A549 (cell line): ENCODE measurements at regions not wholly inside any gene's neighbourhood (a gene's known extent, or its start where the extent isn't known, plus 50 kb on each side); places are given as distances from the start of the nearest gene placed in this dataset.

Source experiments
- ATAC-seq, 2 experiments: fragments of 200-7000 bp in 1 of 2; fragments of >200 bp in 1 of 2; cut with Nextera tagmentation in 1 of 2; cut with Tn5 transposase in 1 of 2; 3 replicates each; pipeline versions ENCODE4 v1.8.0 to v1.9.1; 2018 to 2020; ENCODE audit warnings: mild to moderate bottlenecking in 1 of 2, moderate library complexity in 1 of 2
- CTCF ChIA-PET: fragments of 300-600 bp; sonication (Branson Sonifier 250); formaldehyde crosslinking; extraction: SDS; loops from one replicate; lab custom pipeline; 2021; ENCODE audit warnings: antibody characterized with exemption, inconsistent platforms; lab: Yijun Ruan, JAX
- POLR2A ChIA-PET: fragments of 350-600 bp; formaldehyde crosslinking; extraction: SDS; loops from one replicate; lab custom pipeline; 2021; ENCODE audit warnings: antibody characterized with exemption, inconsistent platforms; lab: Yijun Ruan, JAX
- DNase-seq, 2 experiments: peaks; one replicate each; pipeline versions ENCODE4 v3.0.0 to v3.0.0-alpha.2; 2011 to 2016; ENCODE audit warnings: low read depth in 1 of 2, low spot score in 1 of 2
- FAIRE-seq: peaks from 2 replicates; lab custom pipeline; 2011; peaks lifted over from hg19 to GRCh38; lab: Jason Lieb, UNC
- H3K27ac ChIP-seq, 2 experiments: fragments of >200 bp; sonication (Bioruptor Twin); formaldehyde crosslinking; 3 replicates each; pipeline ENCODE4 v1.5.1; 2016 to 2017
- H3K4me1 ChIP-seq: fragments of >200 bp; sonication (Bioruptor Twin); formaldehyde crosslinking; 3 replicates; pipeline ENCODE4 v1.6.1; 2016
- H3K4me2 ChIP-seq: fragments of >200 bp; sonication (Bioruptor Twin); formaldehyde crosslinking; 3 replicates; pipeline ENCODE4 v1.6.1; 2016
- H3K4me3 ChIP-seq: fragments of >200 bp; sonication (Bioruptor Twin); formaldehyde crosslinking; 3 replicates; pipeline ENCODE4 v1.5.1; 2016
- H3K9me3 ChIP-seq: fragments of >200 bp; sonication (Bioruptor Twin); formaldehyde crosslinking; 3 replicates; pipeline ENCODE4 v1.6.1; 2016
- BHLHE40 ChIP-seq: IDR thresholded peaks from 2 replicates; pipeline ENCODE4 v1.6.1; 2012; ENCODE audit warnings: low read depth, low read length, inconsistent platforms
- CEBPB ChIP-seq, 2 experiments: fragments of >200 bp in 1 of 2; sonication (Bioruptor Twin) in 1 of 2; formaldehyde crosslinking in 1 of 2; IDR thresholded peaks; 2 replicates each; pipeline ENCODE4 v1.6.1; 2012 to 2016
- CHD2 ChIP-seq: fragments of 150-350 bp; IDR thresholded peaks from 2 replicates; pipeline ENCODE4 v1.6.1; 2014; ENCODE audit warnings: low read length; ENCODE audit not compliant: partially characterized antibody
- EP300 ChIP-seq, 2 experiments: fragments of >200 bp; sonication (Bioruptor Twin); formaldehyde crosslinking; IDR thresholded peaks; 2 replicates in 1 of 2; 3 replicates in 1 of 2; pipeline ENCODE4 v1.6.1; 2016 to 2017
- FOSL2 ChIP-seq, 2 experiments: fragments of 450-650 bp in 1 of 2; fragments of >200 bp in 1 of 2; sonication (Bioruptor Twin) in 1 of 2; formaldehyde crosslinking; IDR thresholded peaks; 2 replicates each; pipeline versions ENCODE4 v1.5.0 to v1.6.1; 2016 to 2020; ENCODE audit warnings: mild to moderate bottlenecking in 1 of 2, moderate library complexity in 1 of 2
- GATA3 ChIP-seq: IDR thresholded peaks from 2 replicates; pipeline ENCODE4 v1.6.1; 2012; ENCODE audit warnings: borderline replicate concordance
- HDAC2 ChIP-seq: fragments of 200-600 bp; sonication (generic); IDR thresholded peaks from 2 replicates; pipeline ENCODE4 v1.6.1; 2016
- HEYL ChIP-seq: fragments of 250-450 bp; sonication (Bioruptor Pico); IDR thresholded peaks from 2 replicates; pipeline ENCODE4 v1.8.0; 2021; ENCODE audit warnings: mild to moderate bottlenecking, moderate library complexity
- HMGXB4 ChIP-seq: fragments of 250-450 bp; sonication (Bioruptor Pico); IDR thresholded peaks from 2 replicates; pipeline ENCODE4 v1.5.0; 2021; ENCODE audit warnings: mild to moderate bottlenecking, moderate library complexity, borderline replicate concordance
- HOXA7 ChIP-seq: fragments of 250-450 bp; sonication (Bioruptor Pico); IDR thresholded peaks from 2 replicates; pipeline ENCODE4 v1.5.0; 2020; ENCODE audit warnings: mild to moderate bottlenecking, moderate library complexity
- JUN ChIP-seq, 2 experiments: fragments of >200 bp; sonication (Bioruptor Twin); formaldehyde crosslinking; IDR thresholded peaks; 2 replicates in 1 of 2; 3 replicates in 1 of 2; pipeline ENCODE4 v1.6.1; 2016 to 2017
- KDM5A ChIP-seq: fragments of 200-600 bp; sonication (generic); IDR thresholded peaks from 2 replicates; pipeline ENCODE4 v1.6.1; 2016; ENCODE audit warnings: antibody characterized with exemption, mild to moderate bottlenecking
- MAFK ChIP-seq: fragments of 450-650 bp; IDR thresholded peaks from 2 replicates; pipeline ENCODE4 v1.6.1; 2014; ENCODE audit not compliant: partially characterized antibody
- MAX ChIP-seq: IDR thresholded peaks from 2 replicates; pipeline ENCODE4 v1.6.1; 2012
- NPAS2 ChIP-seq: fragments of 250-450 bp; sonication (Bioruptor Pico); IDR thresholded peaks from 2 replicates; pipeline ENCODE4 v1.8.0; 2022; ENCODE audit warnings: mild to moderate bottlenecking, moderate library complexity, borderline replicate concordance
- NR3C1 ChIP-seq: fragments of >200 bp; sonication (Bioruptor Twin); formaldehyde crosslinking; IDR thresholded peaks from 3 replicates; pipeline ENCODE4 v1.6.1; 2017
- POLR2A ChIP-seq: IDR thresholded peaks from 2 replicates; pipeline ENCODE4 v1.6.1; 2012; ENCODE audit warnings: mild to moderate bottlenecking, low read length
- POLR2AphosphoS2 ChIP-seq: conservative IDR thresholded peaks from 2 replicates; pipeline ENCODE4 v1.6.1; 2012; ENCODE audit warnings: low read length, improper control_type of control experiment, inconsistent platforms
- RAD21 ChIP-seq, 2 experiments: fragments of >200 bp in 1 of 2; sonication (Bioruptor Twin) in 1 of 2; formaldehyde crosslinking in 1 of 2; IDR thresholded peaks in 1 of 2; conservative IDR thresholded peaks in 1 of 2; 2 replicates in 1 of 2; 3 replicates in 1 of 2; pipeline ENCODE4 v1.6.1; 2012 to 2018; ENCODE audit warnings: inconsistent platforms in 1 of 2
- RARB ChIP-seq: fragments of 250-450 bp; sonication (Bioruptor Pico); IDR thresholded peaks from 2 replicates; pipeline ENCODE4 v1.8.0; 2021; ENCODE audit warnings: mild to moderate bottlenecking, moderate library complexity
- RCOR1 ChIP-seq: fragments of 150-350 bp; IDR thresholded peaks from 2 replicates; pipeline ENCODE4 v1.6.1; 2014; ENCODE audit warnings: antibody characterized with exemption, low read length, low read depth
- RFX5 ChIP-seq: fragments of 450-650 bp; IDR thresholded peaks from 2 replicates; pipeline ENCODE4 v1.7.1; 2014; ENCODE audit warnings: antibody characterized with exemption, mild to moderate bottlenecking, moderate library complexity
- RNF2 ChIP-seq: fragments of 200-600 bp; sonication (generic); IDR thresholded peaks from 2 replicates; pipeline ENCODE4 v1.6.1; 2016; ENCODE audit warnings: low read depth, mild to moderate bottlenecking, antibody characterized with exemption, moderate library complexity, borderline replicate concordance
- SREBF2 ChIP-seq: fragments of 450-650 bp; IDR thresholded peaks from 2 replicates; pipeline ENCODE4 v1.6.1; 2014; ENCODE audit warnings: mild to moderate bottlenecking, moderate library complexity
- TFCP2L1 ChIP-seq: fragments of 250-450 bp; sonication (Bioruptor Pico); IDR thresholded peaks from 2 replicates; pipeline ENCODE4 v1.5.0; 2021; ENCODE audit warnings: mild to moderate bottlenecking
- TP53 ChIP-seq: fragments of 250-450 bp; sonication (Bioruptor Pico); IDR thresholded peaks from 2 replicates; pipeline ENCODE4 v1.5.0; 2021; ENCODE audit warnings: mild to moderate bottlenecking, moderate library complexity
- USF2 ChIP-seq: fragments of 450-650 bp; IDR thresholded peaks from 2 replicates; pipeline ENCODE4 v1.6.1; 2014; ENCODE audit warnings: antibody characterized with exemption
- ZFP36 ChIP-seq: fragments of 450-650 bp; IDR thresholded peaks from 2 replicates; pipeline ENCODE4 v1.6.1; 2014; ENCODE audit warnings: borderline replicate concordance; ENCODE audit not compliant: partially characterized antibody
- ZSCAN20 ChIP-seq: fragments of 250-450 bp; sonication (Bioruptor Pico); IDR thresholded peaks from 2 replicates; pipeline ENCODE4 v1.8.0; 2022; ENCODE audit warnings: mild to moderate bottlenecking, moderate library complexity
- WGBS: methylation state at CpG from one replicate; pipeline ENCODE4 v1.1.6; 2017; ENCODE audit errors: missing lambda C conversion rate; 5-methylcytosine and 5-hydroxymethylcytosine counted together

- FAIRE-seq = no peak
- no peaks in the 10 kb centered on the region for H3K4me1 ChIP-seq
- POLR2A ChIA-PET = no interaction called here
- H3K9me3 ChIP-seq = no peaks in the 10 kb centered on the region
- CTCF ChIA-PET = no interaction called here
- no peak for TF ChIP-seq EP300 (IDR thresholded peaks at IDR 0.05)
- TF ChIP-seq, all 56 proteins: peak for 0
- 0 out of 3 replicates have a peak overlapping the region, but pooled peaks have one; percentile 17 for H3K4me2 ChIP-seq
- H3K4me3 ChIP-seq = no peak overlapping the region
- 39% methylated on average over 7 of the region's 19 CpGs for WGBS
- DNase-seq (peak in 1 of 2 experiments; percentile 0), ATAC-seq (0 out of 6 replicates have a peak, but pooled peaks of 1 of the 2 experiments have one; percentile 23)
- H3K27ac ChIP-seq = no peak overlapping the region
Observed at GRCh38 chr13:64029343-64030093, 2613.9 kb upstream of the PCDH20 start.

- no peak for DNase-seq
- CTCF ChIA-PET = no interaction called here
Observed at GRCh38 chr13:64028551-64028950, 2612.9 kb upstream of the PCDH20 start.

GRCh38 chr13:64020126-64020525 is 2604.5 kb upstream of the PCDH20 start:
- no peak for FAIRE-seq
- H3K4me3 ChIP-seq = no peak overlapping the region
- H3K4me1 ChIP-seq = no peaks in the 10 kb centered on the region
- no peak overlapping the region for H3K4me2 ChIP-seq
- H3K27ac ChIP-seq = no peak overlapping the region
- DNase-seq = no peak
- H3K9me3 ChIP-seq = no peaks in the 10 kb centered on the region
- 26% methylated on average over 2 of the region's 2 CpGs for WGBS
- TF ChIP-seq GATA3 = no peak
- TF ChIP-seq NPAS2 (CRISPR knock-in tag) = no peak
- no peak for TF ChIP-seq POLR2AphosphoS2
- TF ChIP-seq CEBPB (IDR thresholded peaks at IDR 0.05) = no peak
- TF ChIP-seq RNF2 = no peak
- no peak for TF ChIP-seq MAX
- no peak for TF ChIP-seq MAFK
- no peak for TF ChIP-seq TFCP2L1 (CRISPR knock-in tag)
- CTCF ChIA-PET = interaction anchor here (1.2 kb wide), 1 partner anchor 12 kb away, joined by 3 read pairs; no protein-coding TSS in a partner anchor
- POLR2A ChIA-PET = no interaction called here
- ATAC-seq = no peak

More at GRCh38 chr13:64028551-64028950, 2612.9 kb upstream of the PCDH20 start:
- ATAC-seq (no peak), FAIRE-seq (no peak)
- Histone ChIP-seq H3K4me2 (no peak overlapping the region), H3K4me3 (no peak overlapping the region), H3K27ac (no peak overlapping the region), H3K9me3 (no peaks in the 10 kb centered on the region)
- TF ChIP-seq MAX (no peak), USF2 (no peak), CEBPB (IDR thresholded peaks at IDR 0.05) (no peak), CHD2 (no peak), SREBF2 (no peak), TP53 (CRISPR knock-in tag) (no peak), JUN (IDR thresholded peaks at IDR 0.05) (no peak), FOSL2 (IDR thresholded peaks at IDR 0.05) (no peak), FOSL2 (CRISPR knock-in tag; IDR thresholded peaks at IDR 0.05) (no peak), HDAC2 (no peak), KDM5A (no peak), NR3C1 (no peak), RFX5 (no peak), POLR2A (no peak), ZSCAN20 (CRISPR knock-in tag) (no peak)
- TF ChIP-seq, all 56 proteins: peak for 0
- POLR2A ChIA-PET = no interaction called here
- no peaks in the 10 kb centered on the region for H3K4me1 ChIP-seq

GRCh38 chr13:64007339-64007738 is 2591.7 kb upstream of the PCDH20 start:
- POLR2A ChIA-PET = no interaction called here
- no peak overlapping the region for H3K4me2 ChIP-seq
- H3K27ac ChIP-seq = no peak overlapping the region
- no peak for FAIRE-seq
- no peaks in the 10 kb centered on the region for H3K4me1 ChIP-seq
- no peak for ATAC-seq
- 26% methylated on average over 1 of the region's 1 CpG for WGBS
- no peak overlapping the region for H3K4me3 ChIP-seq
- DNase-seq = no peak
- CTCF ChIA-PET = no interaction called here
- H3K9me3 ChIP-seq = no peaks in the 10 kb centered on the region
- no peak for TF ChIP-seq HEYL (CRISPR knock-in tag)
- TF ChIP-seq RAD21 (conservative IDR thresholded peaks at IDR 0.05 in 1 of 2, IDR thresholded peaks at IDR 0.05 in 1 of 2) = no peak
- TF ChIP-seq ZFP36 = no peak
- no peak for TF ChIP-seq RCOR1
- TF ChIP-seq RFX5 = no peak
- TF ChIP-seq BHLHE40 = no peak
- TF ChIP-seq HOXA7 = no peak
- no peak for TF ChIP-seq HMGXB4
- no peak for TF ChIP-seq JUN (IDR thresholded peaks at IDR 0.05)
- no peak for TF ChIP-seq TFCP2L1 (CRISPR knock-in tag)
- TF ChIP-seq USF2 = no peak
- no peak for TF ChIP-seq TP53 (CRISPR knock-in tag)
- TF ChIP-seq RARB = no peak
